GM19452 (cell line): ENCODE measurements at regions not wholly inside any gene's neighbourhood (a gene's known extent, or its start where the extent isn't known, plus 50 kb on each side); places are given as distances from the start of the nearest gene placed in this dataset.

ENCODE experiments used
- ATAC-seq: cut with Tn5 transposase; IDR thresholded peaks from one replicate; pipeline ENCODE4 v1.9.1; 2021; ENCODE audit not compliant: unreplicated experiment

DNA sequence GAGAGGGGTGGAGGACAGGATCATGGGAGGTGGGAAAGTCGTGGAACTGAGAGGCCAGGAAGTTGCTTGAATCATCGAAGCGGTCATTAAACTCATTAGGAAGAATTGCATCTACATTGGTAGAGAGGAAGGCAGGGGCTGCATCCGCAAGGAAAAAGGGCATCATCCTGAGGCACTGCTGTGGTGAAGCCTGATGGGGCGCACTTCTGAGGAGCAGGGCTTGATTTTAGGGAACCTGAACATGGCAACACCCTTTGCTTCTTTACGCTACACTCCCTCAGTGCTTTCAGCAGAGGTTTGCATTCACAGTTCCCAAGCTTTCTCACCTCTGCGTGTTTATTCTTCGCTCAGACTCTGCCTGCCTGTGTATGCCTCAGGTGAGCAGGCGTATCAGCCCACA lies 352.0 kb upstream of the RAB6C start:
- no peak for ATAC-seq

DNA sequence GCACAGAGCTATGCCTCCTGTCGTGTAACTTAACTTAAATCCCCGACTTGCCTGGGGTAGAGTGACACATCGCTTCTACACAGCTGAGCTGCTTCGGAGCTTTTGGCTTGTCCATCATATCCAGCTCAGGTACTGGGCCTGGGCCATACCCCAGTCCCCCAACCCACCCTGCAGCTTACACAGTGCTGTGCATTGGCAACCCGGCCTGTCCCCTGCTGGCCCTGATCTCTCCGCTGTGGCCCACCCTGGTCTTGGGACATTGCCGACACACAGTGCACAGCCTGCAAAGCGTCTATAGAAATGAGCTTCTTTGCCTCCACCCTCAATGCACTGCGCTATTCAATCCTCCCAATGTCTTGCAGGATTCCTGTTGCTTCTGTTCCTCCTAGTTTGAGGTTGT lies 342.8 kb upstream of the RAB6C start:
- ATAC-seq, result no peak

DNA sequence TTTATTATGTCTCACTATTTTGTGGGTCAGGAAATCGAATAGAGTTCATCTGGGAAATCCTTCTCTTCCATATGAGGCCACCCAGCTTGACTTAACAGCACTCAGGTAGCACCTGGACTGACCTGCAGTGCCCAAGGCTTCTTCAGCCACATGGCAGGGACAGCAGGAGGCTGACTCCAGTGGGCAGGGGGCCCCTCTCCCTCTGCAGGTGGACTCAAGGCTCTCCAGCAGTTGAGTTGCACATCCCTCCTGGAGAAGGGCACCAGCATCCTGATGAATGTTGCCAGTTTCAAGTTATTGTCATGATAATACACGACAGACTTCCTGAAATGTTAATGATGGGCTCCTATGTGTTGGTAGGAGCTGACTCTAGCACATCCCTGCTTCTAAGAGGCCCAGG lies 338.1 kb upstream of the RAB6C start:
- no peak for ATAC-seq

DNA sequence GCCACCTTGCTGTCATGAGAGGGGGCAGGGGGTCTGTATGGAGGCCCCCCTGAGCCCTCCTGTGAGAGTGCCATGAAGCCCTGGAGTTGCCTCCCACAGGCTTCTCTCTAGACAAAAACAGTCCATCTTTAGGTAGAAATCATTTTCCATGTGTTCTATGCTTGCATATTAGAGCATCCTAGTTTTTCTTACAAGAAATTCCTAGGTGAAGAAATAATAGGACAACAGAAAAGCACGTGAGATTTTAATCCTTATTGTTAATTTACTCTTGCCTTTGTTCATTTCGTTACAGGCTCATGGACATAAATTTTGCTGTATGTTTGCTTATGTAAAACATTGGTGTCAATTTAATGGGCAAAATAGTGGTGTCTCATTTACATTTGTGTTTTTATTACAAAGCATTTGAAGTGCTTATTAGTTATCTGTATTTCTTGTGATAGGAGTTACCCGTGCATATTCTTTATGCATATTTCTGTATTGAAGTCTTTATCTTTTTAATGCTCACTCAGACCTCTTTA lies 336.9 kb upstream of the RAB6C start:
- ATAC-seq, result no peak

DNA sequence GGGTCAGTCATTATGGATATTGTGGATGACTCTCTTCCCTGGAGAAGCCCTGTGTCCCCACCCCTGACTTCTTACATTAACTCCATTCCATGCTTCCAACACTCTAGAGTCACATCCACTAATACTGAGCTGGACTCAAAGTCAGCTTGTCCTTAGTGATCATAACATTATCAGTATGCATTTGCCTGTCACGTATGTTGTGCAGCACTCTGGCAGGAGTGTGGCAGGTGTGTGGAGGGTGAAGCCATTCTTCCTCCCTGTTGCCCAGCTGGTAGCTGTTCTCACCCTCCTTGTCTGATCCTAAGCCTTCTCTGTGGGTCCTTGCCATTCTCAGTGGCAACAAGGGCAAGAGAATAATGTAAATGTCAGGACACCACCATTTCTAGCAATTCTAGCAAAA lies 334.1 kb upstream of the RAB6C start:
- no peak for ATAC-seq

DNA sequence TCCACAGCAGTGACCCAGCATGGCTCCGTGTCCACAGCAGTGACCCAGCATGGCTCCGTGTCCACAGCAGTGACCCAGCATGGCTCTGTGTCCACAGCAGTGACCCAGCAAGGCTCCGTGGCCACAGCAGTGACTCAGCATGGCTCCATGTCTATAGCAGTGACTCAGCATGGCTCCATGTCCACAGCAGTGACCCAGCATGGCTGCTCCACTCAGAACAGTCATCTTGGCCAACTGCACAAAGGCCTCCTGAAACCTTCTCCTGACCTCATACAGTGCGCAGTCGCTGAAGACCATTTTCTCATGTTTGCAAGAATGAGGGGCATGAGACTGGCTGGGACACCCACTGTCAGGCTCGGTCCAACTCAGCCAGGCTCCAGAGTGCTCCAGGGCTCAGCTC lies 333.4 kb upstream of the RAB6C start:
- no peak for ATAC-seq

DNA sequence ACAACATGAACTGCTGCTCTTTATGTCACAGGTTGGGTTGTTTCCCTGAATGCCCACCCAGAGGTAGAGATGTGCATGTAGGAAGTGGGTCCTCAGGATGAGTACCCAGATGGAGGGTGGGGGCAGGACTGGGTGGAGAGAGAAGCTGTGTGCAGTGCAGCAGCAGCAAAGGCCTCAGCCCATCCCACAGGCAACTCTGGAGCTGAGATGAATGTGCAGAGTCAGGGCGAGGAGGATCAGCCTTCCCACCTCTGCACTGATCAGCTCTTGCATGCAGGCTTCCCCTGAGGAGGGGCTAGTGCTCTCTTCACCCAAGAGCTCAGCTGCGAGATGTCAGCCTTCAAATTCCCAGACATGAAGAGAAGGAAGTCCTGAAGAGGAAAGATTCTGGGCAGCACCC lies 326.2 kb upstream of the RAB6C start:
- ATAC-seq, result no peak

DNA sequence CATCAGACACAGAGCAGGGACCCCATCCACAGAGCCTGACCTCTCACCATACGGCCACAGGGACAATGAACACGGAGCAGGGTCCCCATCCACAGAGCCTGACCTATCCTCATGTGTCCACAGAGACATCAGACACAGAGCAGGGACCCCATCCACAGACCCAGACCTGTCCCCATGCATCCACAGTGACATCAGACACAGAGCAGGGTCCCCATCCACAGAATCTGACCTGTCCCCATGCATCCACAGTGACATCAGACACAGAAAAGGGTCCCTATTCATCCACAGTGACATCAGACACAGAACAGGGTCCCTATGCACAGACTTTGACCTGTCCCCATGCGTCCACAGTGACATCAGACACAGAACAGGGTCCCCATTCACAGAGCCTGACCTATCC lies 325.1 kb upstream of the RAB6C start:
- no peak for ATAC-seq

DNA sequence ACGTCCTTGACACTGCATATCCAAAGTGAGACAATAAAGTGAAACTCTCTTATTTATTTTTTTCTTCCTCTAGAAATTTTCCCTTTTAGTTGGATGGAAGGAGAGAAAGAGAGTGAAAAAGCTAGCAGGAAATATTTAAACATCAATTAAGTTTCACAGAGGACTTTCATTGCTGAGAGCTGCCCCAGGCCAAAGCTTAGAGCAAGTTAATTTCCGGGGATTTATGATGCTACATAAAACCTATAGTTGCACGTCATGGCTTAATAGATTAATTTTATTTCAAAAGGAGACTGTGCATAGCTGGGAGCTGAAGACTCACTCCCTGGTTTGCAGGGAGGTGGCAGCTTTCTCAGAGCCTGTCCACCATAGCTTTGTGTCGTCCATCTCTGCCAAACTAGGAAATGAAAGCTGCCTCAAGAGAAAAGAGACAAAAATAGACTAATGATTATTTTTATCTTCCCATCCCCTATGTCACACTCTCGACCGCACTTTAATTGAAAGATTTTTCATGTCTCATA lies 323.3 kb upstream of the RAB6C start:
- ATAC-seq, result no peak

DNA sequence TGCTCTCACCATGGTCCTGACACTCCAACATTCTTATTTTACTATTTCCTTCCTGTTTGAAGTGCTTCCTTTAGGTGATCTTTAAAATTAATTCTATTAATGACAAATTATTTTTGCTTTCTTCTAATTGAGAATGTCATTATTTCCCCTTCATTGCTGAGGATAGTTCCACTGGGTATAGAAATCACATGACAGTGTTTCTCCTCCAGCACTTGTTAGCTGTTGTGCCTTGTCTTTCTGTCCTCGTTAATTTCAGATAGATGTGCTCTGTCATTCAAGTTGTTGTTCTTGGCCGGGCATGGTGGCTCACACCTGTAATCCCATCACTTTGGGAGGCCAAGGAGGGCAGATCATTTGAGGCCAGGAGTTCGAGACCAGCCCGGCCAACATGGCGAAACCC lies 321.0 kb upstream of the RAB6C start:
- no peak for ATAC-seq

DNA sequence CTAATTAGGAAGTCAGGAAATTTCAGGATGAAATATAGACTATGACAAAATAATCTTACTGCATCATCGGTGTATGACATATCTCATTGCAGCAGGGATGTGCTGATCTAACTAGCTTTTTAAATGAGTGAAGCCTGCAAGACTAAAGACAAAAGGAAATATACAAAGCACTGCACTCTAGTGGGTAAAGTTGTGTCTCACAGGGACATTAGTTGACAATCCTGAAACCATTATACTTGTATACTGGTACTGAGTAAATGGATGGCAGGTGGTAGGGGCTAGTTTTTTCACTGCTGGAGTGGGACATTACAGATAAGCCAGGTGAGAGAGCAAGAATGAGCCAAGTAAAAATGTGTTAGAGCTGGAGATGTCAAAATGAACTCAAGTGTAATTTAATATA lies 317.5 kb upstream of the RAB6C start:
- no peak for ATAC-seq

DNA sequence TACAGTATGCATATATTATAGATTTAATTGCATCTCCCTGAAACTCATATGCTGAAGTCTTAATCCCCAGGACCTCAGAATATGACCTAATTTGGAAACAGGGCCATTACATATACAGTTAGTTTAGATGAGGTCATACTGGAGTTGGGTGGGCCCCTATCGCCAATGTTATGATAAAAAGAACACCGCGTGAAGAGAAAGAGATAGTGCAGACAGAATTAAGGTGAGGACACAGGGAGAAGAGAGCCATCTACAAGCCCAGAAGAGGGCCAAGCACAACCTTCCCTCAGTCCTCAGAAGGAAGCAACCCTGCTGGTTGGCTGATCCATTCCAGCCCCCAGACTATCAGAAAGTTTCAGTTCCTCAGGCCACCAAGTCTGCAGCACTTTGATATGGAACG lies 311.9 kb upstream of the RAB6C start:
- ATAC-seq, result no peak

DNA sequence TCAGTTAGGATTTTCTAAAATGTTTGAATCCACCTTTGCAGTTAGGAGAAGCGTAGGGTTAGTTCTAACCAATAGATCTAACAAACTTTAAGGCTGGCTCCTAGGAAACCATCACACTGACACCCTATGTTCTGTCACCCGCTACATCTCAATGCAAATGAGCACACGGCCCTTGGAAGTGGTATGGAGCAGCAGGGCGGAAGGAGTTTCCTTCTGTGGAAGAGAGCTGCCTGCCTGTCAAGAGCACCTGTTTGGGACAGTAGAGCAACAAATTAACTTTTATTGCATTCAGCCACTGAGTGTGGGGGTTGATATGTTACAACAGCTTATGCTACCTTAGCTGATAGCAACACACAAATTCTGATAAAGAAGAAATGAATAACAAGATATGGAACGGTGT lies 306.9 kb upstream of the RAB6C start:
- no peak for ATAC-seq

DNA sequence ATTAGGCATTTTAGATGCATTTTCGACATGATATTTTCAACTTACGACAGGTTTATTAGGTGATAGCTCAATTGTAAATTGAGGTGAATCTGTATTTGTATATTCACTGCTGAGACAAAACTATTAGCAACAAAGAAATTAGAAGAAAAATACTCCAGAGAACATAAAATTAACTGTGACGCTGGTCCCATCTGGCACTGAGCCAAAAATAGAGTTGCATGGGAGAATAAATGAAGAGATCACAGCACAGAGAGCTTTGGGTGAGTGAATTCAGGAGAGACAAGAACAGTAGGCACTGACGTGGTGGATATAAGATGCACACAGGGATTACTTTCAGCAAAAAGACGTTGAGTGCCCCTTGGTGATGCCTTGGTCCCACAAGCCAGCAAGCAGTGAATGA lies 306.2 kb upstream of the RAB6C start:
- ATAC-seq, result no peak

DNA sequence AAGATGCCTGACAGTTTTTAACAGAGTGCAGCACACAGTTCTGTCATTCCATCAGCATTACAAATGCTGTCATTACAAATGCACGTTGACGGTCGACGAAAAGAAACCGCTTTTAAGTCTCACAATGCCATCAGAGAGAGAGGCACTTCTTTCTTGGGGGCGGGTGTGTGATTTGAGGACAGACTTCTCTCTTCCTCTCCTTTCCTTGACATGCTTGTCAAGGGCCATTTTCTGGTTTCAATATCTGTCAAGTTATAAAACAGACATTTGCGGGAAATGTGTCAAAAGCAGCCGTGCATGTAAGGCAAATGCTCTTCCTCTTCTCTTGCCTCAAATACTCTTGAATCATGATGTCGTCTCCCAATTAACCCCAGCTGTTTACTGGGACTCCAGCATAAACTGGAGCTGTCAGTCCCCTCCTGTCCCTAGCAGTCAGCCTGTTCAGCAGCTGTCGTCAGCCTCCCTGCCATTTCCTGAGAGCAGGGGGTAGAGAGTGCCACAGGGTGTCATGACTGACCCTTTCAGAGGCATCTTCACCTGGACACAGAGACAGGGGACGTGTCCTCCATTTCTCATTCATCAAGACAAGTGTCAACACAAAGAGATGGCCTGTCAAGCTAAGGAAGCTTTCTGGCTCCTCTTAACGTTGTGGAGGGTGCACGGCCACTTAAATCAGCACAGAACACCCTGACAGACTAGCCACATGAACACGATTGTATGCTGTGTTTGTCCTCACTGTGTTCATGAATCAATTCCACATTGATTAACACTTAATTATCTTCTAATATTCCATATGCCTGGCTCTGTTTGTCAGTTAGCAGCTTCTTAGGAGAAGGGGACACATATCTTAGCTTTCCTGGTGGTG lies 305.4 kb upstream of the RAB6C start:
- ATAC-seq, result no peak

DNA sequence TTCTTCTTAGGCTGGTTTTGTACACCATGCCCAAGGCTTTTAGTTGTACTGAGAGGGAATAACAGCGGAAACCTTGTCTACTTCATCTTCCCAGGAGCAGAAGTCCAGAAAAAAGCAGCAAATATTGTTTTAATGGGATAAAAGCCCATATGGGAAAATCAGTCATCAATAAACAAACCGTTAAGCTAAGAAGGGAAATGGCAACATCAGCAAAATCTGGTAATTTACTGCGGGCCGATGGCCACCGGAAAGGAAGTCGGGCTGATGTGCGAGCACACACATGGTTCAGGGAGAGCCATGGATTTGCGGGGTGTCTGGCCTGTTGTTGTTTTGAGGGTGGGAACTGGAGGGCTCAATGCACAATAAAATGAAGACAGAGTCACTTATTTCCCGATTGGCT lies 300.7 kb upstream of the RAB6C start:
- ATAC-seq, result no peak

DNA sequence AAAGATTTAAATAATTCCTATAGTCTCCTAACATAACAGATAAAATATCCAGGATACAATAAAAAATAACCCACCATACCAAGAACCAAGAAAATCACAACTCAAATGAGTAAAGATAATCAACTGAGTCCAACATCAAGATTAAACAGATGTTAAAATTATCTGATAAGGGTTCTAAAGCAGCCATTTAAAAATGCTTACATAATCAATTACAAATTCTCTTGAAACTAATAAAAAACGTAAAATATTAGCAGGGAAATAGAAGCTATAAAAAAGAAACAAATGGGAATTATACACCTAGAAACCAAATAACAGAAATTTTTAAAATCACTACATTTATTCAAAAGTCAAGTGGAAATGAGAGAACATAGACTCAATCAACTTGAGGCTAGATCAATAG lies 297.7 kb upstream of the RAB6C start:
- no peak for ATAC-seq

DNA sequence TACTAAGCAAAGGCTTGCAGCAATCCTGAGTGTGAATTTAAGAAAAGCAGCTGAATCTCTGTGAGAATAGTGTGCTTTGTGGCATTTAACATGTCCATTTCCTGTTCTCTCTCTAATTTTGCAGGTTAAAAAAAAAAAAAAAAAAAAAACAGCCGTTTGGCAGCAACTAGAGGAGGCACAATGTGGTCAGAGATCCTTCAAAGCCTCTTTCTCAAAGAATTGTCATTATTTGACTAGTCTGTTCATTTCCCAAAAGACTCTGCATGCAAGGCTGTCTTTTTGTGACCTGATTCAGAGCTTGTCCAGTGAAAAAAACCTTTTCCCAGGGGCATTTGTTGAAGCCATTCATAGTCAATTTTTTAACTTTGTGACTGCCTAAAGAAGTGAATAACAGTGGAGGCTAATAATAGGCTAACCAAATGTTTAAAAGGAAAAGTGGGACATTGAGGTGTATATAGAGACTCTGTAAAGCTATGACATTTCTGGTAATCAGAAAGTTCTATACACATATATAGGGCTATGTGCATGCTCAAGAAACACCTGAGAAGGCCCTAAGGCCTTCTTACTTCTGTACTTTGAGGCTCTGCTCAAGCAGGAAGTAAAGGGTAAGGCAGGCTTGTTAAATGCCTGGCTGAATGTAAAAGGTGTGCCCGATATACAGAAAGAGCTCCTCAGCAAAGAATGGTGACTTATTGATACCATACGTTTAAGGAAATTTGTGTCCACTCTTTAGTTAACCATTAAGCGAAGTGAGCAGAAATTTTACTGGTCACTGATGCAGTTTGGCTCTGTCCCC lies 289.6 kb upstream of the RAB6C start:
- no peak for ATAC-seq

DNA sequence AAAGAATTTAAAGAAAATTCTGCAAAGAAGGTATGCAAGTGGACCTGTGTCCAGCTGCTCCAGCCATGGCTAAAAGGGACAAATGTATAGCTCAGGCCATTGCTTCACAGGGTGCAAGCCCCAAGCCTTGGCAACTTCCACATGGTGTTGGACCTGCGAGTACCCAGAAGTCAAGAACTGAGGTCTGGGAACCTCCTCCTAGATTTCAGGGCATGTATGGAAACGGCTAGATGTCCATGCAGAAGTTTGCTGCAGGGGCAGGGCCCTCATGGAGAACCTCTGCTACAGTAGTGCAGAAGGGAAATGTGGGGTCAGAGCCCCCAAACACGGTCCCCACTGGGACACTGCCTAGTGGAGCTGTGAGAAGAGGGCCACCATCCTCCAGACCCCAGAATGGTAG lies 284.0 kb upstream of the RAB6C start:
- no peak for ATAC-seq

DNA sequence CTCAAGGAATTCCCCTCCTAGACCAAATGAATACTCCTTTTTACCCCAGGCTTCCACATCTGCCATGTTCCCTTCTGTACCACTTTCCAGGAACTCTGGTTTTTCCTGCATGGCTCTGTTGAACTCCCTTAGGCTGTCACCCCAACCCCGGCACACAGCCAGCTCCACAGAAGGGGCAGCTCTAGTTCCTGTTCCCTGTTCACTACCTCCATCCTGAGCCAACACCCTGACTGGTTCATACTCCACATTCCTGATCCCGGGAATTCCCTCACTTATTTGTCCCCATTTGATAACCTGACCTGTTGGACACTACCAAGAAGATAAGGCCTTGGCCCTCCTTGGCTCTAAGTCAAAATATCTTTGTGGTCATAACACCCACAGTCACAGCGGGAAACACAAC lies 280.9 kb upstream of the RAB6C start:
- ATAC-seq, result no peak

DNA sequence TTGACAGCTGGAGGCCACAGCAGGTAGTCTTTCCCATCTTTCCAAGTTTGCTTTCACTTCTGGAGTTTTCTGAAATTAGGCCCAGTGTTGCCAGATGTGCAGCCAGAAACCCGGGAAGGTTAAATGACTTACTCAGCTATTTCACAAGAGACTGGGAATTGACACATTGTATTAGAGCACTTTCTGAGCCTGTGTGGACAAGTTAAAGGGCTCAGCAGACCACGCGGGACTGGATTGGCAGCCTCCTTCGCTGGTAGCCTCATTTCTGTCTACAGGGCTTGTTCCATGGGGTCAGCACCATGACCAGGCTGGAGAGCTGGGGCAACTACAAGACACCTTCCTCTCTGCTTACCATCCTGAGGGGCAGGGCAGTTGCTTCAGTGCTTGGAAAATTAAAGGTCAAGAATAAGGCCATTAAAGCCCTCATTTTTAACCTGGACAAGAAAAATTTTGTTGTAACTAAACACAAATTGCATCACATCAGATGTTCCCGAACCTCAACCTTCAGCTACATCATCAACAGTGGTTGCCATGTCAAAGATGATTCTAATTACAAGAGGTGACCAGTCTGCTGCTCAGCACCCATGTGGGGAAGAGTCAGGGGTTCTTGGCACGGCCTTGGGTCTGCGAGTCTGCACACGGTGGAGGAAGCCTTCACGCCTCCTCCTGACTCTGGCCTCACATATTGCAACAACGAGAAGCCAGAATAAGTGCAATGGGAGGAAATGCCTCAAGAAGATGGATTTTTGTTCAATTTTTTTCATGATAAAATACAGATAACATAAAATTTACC lies 279.5 kb upstream of the RAB6C start:
- no peak for ATAC-seq
